Renal cortical epithelial cell (primary cell): ENCODE measurements at regions not wholly inside any gene's neighbourhood (a gene's known extent, or its start where the extent isn't known, plus 50 kb on each side); places are given as distances from the start of the nearest gene placed in this dataset.

Source experiments
- DNase-seq: peaks from one replicate; pipeline ENCODE4 v3.0.0-alpha.2; 2011; ENCODE audit warnings: low read depth

DNA sequence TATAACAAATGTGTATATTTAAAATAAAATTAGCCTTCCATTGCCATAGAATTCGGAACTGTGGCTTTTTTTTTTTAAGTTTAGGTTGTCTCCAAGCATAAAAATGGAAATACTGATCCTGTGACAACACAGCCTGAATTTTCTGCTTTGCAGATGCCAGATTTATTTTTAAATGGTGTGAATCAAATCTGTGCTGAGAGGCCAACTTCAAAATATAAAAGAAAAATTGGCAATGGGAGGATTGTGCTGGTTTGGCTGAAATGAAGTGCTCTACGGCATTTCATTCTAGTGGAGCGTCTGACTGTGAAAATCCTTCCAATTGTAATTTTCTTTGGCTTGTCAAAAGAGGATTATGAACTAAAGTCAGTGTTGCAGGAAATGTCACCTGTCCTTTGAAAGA is 580.3 kb upstream of the ZFP42 start:
- DNase-seq: no peak

DNA sequence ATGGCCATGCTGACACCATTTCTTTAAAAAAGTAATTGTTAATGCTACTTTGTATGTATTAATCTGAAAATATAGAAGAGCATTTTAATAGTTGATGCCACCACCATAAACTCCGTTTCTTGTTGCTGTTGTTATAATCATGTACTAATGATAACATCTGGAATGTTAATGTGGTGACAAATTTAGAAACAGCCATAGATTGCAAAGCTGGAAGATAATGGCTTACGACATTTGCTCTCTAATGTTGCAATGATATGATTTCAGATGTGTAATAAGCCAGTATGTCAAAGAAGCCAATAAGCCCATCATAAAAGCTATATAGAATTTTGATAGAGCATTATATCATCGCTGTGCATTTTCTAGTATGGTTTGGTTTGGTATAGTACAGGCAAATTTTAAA is 579.4 kb upstream of the ZFP42 start:
- DNase-seq: no peak

DNA sequence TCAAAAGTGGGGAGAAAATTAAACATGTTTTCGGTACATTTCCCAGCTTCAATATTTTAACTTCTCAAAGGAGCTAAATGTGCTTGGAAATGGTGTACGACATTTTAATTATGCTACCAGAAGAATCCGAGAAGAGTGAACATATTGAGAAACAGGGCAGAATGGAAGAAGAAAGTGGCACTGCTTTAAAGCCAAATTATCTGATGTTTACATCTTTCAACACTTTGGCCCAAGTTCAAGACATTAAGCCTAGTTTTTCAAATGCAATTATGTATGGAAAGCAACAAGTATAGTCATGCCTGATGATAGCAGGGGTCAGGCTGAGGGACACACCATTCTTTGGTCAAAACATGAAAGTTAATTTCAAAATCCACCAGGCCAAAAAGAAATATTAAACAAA is 577.9 kb upstream of the ZFP42 start:
- no peak for DNase-seq

DNA sequence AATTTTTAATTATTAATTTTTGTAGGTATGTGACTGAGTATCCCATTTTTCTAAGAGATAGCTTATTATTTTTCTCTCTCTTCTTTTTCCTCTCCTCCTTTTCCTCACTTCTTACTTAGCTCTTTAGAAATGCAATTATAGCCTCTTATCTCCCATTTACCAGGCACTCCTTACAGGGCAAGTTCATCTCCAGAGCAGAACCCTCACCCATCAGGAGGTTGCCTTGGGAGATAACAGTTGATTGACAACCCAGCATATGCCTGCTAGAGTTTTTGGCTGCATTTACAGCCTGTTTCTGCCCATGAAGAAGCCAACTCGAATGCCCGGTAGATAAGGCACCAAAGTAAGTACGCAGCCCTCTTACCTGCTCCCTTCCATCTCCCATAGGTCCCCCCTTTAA is 572.9 kb upstream of the ZFP42 start:
- DNase-seq: no peak

DNA sequence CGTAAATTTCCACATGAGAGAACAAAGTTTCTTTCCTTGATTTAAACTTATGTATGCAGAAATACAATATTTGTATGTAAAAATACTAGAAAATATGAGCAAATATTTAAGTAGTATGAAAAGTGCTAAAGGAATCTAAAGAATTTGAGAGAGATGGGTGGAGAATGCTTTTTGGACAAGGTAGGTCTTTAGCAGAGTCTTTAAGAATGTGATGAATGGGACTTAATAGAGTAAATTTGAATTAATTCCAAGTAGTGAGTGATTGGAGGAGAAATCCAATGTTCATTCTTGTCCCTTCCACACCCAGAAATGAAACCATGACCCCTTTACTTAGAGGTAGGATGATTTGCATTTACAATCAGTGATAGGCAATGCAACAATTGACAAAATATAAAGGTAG is 570.9 kb upstream of the ZFP42 start:
- DNase-seq: no peak

DNA sequence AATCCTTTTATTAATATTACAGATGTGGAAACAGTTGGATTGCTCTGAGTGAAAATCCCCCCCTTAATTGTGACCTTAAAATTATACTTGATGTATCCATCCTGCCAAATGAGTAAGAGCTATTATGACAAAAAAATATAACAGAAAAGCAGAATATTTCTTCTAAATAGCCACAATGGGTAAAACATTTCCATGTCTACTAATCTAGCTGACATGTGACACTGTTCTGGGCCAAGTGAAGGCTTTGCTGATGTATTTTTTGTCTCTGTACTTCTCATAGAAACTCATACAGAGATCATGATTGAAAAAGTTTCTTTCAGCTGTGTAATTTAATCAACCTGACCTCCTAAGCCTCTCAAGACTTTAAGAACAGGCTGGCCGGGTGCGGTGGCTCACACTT is 569.1 kb upstream of the ZFP42 start:
- no peak for DNase-seq

DNA sequence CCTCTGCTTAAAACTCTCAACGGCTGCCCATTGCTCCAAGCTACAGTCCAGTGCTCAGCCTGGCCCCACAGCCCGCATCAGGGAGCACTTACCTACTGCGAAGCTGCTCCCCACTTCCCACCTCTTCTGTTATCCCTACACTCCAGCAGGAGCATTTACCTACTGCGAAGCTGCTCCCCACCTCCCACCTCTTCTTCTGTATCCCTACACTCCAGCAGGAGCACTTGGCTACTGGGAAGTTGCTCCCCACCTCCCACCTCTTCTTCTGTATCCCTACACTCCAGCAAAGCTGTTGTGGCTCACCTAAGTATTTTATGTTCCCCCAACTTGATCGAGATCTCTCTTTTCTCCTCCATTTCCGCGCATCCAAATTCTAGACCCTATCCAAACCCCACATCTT is 563.3 kb upstream of the ZFP42 start:
- no peak for DNase-seq

DNA sequence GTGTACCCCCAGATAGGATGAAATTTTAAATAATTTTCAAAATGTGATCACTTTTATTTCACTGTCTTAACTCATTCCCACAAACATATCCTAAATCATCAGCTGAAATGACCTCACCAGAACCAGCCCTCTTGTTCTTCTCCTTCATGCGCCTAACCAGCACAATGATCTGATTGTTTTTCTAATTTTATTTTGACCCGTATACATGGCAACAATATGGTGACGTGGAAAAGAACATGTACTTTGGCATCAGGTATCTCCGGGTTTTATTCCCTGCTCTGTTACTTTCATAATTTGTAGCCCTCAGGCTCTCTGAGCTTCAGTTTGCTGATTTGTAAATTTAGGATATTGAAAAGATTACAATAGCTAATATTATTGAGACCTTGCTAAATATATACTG is 562.4 kb upstream of the ZFP42 start:
- no peak for DNase-seq

DNA sequence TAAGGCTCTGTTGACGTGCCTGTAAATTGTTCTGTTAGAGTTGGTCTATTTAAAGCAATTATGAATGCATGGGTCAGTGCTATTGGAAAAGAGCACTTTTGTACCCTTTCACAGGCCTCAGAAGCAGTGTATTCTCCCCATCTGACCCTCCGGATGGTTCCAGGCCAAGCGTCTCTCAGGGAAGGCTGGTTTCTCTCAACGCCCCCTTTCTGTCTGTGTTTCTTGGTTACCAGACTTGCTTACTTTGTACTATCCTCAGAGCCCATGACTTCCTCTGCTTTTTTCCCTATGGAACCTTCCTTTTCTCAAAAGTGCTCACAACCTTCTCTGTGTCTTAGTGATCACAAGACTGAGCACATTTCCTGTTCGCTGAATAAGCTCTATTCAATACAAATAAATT is 559.3 kb upstream of the ZFP42 start:
- DNase-seq: no peak

DNA sequence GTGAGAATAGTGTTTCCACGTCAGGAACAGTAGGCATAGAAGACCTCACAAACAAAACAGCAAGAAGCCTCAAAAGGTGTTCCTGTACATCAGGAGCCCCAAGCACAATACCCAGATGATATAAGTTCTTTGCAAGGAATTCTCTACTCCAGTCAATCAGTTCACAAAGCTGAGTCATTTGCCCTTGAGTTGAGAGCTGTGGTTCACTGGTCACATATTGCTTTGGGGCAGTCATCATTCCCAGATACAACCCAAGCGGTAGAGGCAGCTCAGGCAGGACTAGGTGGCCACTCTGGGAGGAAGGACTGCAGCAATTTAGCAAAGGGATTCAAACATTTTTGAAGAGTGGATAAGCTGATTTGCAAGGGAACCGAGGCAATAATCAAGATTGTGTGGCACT is 551.5 kb upstream of the ZFP42 start:
- DNase-seq: peak; percentile 70

DNA sequence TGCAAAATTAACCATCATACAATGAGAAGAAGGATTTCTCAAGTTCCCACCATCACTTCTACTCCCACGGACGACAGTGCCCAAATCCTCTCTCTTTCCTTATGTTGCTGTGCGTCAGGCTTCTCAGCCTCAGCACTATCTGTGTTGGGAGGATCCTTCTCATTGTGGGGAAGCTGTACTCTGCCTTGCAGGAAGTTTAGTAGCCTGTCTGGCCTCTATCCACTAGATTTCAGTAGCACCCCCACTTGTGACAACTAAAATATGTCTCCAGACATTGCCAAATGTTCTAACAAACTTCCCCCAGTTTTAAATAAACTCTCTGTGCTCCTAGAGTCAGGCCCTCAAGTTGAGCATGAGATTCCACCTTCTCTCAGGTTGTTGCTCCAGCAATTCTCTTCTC is 545.9 kb upstream of the ZFP42 start:
- no peak for DNase-seq

DNA sequence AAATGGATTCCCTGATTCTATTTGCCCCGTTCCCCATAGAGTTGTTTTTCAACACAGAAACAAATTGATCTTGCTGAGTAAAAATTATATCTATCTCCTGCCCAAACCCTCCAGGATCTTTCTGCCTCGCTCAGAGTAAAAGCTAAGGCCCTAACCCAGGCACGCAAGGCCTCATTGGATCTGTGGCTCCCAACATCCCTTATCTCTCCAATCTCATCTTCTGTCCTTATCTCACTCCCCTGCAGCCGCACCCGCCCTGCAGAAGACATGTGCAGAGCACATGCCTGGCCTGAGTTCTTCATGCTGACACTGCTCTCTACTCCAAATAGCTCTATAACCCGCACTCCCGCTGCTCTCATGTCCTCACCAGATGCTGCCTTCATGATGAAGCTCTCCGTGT is 543.8 kb upstream of the ZFP42 start:
- no peak for DNase-seq

DNA sequence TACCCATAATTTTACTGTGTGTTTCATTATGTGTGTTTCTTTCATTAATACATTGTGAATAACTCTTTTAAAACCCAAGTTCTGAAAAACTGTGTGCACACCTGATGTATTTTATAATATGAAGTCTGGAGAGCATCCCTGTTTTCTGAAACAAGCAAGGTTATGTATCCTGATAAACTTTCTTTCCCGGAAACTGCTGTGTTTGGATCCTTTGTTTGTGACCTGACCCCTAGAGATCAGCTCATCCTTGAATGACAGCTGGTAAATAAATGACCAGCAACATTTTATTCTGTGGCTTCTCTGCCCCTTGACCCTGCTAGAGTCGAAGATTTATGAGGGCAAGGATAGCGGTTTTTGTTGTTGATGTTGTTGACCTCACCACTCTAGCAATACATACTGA is 535.6 kb upstream of the ZFP42 start:
- no peak for DNase-seq

DNA sequence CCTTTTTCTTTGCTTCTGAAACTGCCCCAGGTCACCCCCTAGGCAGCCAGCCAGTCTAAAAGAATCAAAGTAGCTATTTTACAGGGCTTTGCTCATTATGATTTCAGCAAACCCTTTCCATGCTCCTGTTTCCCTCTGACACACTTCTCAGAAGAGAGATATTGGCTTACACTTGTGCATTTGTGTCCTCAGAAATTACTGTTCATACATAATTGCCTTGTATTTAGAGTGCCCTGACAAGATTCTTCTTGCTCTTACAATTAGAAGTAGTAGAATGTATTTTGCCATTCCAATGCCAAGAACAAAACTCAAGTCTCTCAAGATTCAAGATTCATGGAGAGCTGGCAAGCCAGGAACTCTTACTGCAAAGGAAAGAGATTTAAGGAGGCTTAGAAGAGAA is 531.0 kb upstream of the ZFP42 start:
- no peak for DNase-seq

DNA sequence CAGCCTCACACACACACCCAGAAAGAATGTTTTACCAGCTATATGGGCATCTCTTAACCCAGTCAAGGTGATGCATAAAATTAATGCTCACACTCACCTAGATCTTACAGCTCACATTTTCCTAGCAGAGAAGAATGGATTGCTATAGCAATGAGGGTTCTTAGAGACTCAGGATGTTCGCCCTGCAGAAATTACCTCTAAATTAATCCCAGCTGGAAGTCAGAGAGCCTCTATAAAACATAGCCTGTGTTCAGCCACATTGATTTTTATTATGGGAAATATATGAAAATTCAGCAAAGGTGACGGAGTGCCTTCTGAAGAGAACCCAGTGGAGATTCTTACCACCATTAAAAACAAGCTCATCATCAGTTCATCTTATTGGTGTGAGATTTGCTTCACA is 528.3 kb upstream of the ZFP42 start:
- DNase-seq: no peak

DNA sequence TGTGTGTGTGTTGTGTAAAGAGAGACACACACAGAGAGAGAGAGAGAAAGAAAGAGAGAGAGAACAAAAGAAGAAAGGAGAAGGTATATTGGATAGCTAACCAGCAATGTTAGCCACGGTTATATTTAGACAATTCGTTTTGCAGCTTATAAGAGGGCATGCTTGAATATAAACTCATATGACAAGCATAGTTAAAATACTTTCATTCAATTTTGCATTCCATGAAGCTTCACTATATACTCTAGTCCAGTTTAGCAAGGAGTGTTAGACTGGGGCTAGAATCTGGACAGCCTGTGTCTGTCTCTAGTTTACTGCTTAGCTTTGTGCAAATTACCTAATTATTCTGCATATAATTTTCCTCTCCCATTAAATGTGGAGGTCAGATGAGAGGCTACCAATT is 525.9 kb upstream of the ZFP42 start:
- no peak for DNase-seq

DNA sequence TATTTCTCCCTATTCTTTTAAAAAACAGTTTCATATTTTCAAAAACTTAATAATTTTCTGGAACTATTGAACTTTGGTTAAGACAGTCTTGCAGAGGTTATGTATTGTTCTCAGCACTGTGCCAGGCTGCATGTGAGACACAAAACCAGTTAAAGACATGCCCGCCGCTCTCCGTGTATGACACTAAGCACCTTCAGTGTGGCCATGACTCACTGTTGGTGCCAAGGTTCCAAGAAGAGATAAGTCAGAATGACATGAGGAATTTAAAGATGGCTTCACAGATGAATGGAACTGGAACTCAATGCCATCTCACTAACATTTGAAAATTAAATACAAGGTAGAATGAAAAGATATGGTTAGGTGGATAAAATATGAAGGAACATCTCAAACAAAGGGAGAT is 525.5 kb upstream of the ZFP42 start:
- no peak for DNase-seq

DNA sequence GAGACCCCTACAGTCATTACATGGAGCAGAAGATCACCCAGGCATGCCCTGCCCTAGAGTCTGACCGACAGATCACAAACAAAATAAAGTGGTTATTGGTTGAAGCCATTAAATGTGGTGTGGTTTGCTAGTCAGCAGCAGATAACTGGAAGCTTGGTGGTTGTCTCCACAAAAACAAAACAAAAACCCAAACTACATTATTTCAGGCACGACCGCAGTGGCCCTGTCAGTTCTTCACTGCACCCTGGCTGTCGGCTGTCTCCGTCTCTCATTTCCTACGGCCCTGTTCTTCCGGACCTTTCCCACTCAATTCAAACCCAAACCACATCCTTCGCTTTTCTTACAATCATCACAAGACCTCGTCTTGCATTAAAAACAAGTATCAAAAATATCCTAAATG is 521.3 kb upstream of the ZFP42 start:
- no peak for DNase-seq

DNA sequence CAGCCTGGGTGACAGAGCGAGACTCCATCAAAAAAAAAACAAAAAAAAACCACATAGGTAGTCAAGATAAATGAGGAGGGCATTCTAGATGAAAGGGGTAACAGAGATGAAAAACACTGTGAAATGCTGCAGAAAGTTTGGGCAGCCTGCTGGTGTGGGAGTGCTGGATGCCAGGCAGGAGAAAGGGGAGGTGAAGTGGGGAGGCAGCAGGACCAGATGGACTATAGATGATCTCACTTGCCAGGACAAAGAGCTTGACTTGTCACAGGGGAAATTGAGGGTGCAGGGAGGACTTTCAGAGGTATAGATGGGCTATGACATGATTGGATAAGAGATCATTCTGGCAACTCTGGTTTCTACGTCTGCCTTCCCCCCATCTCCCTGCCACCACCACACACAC is 519.7 kb upstream of the ZFP42 start:
- no peak for DNase-seq

DNA sequence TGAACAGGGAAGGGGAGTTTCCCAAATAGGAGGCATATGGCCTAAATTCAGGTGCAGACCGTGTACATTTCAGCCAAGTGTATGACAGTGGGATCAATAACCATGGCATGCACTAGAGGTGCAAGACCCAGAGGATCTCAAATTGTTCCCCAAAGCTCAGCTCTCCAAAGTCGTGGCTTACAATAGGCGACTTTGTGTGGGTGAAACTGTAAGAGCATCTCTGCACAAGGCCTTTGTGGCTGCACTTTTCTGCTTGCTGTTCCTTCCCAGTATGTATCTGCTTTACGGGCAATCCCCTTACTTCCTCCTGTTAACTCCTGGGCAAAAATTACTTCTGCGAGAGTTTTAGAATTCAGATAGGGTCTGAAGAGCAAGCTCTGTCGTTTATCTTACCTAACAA is 518.3 kb upstream of the ZFP42 start:
- no peak for DNase-seq

DNA sequence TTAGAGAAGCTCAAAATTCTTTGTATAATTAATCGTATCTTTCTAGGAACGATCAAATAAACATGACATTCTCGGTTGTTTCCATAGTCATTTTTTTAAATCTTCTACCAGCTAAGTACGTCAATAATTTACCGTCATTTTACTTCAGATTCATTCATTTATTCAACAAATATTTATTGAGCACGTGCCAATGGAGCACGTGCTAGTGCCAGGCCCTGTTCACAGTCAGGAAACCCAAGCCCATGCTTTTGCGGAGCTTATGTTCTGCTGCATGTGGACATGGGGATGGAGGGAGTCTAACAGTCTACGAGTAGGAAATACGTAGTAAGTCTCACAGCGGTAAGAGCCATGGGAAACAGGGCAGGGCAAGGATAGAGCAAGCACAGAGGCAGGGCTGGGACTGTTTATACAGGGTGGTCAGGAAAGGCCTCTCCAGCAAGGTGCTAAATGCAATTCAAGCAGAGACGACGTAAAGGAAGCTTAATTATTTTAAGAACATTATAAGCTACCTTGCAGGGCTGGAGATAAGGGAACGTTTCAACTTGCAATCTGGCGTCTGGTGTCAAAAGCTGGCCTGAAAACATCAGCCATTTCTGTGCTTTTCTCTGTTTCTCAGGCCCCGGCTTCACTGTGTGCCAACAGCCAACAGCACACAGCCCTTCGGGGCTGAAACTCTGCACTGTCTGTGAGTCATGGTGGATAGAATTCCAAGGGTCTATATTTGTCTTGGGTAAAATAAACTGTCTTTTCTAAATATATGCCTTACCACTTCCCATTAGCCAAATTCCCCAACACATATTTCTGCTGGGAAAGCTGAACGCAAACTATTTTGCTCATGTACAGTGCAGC is 517.1 kb upstream of the ZFP42 start:
- peak; percentile 31 for DNase-seq

DNA sequence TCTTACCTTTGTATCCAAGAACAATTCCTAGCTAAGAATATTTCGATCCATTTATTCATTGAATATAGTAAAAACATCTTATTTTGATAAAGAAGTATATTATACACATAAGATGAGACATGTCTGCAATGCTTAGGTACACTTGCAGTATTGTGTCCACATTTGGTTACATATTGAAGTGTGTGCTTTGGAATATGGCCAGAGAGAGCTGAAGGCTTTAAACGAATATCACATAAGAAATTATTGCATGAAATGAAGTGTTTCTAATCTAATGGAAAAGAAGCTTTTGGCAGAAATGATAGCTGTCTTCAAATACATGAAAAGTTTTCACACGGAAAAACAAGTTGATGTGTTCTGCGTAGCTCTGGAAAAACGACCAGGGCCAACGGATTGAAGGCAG is 516.1 kb upstream of the ZFP42 start:
- no peak for DNase-seq

DNA sequence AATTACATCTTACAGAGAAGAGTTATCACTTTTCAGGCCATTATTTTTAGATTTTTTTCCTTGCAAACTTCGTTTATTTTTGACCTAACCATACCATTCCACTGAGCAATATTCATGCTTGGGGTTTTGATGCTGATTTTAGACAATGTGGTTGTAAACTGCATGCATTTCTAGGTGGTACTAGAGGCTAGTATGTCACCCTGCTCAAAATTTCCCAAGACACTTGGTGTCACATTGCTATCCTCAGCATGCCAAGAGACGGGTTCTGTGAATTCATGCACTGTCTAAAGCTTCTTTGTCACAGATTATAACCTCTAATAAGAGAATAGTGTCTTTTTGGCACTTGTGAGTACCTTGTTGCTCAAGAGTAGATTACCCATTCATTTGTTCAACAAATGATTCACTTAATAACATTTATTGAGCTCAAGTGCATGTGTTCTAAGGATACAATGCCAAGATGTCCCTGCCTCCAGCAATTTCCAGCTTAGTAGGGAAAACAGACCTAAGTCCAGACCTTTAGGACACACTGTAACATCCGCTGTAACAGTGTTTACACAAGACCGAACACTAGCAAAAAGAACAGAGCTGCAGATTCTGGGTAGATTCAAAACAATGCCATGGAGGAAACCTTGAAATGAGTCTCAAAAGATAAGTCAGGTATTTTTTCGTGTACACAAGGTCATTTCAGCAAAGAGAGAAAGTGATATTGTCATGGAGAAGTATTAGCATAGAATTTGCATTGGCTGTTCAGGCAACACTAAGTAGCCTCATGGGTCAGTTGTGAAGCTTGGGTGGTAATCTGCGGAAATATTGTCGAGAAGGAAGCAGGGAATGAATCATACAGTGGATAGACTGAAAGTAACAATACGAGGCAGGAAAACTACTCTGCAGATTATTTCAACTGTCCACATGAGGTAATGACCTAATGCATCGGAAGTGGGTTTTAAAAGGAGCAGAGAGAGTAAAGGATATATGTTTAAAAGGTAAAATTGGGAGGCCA is 515.1 kb upstream of the ZFP42 start:
- peak; percentile 10 for DNase-seq
